ENCODE measurements at regions not wholly inside any gene's neighbourhood (a gene's known extent, or its start where the extent isn't known, plus 50 kb on each side); places are given as distances from the start of the nearest gene placed in this dataset.

GRCh38 chr17:15085890-15086677, 179.0 kb downstream of the PMP22 start:
- TF ChIP-seq CTCF (IDR thresholded peaks at IDR 0.05; ENCODE audit: extremely low read depth, low read depth, low read length), result no peak
- Histone ChIP-seq H3K9me3 (ENCODE audit: low read depth, low read length) (no peaks in the 10 kb centered on the region), H3K27me3 (ENCODE audit: insufficient read depth, low read length) (peaks cover 22% of the 10 kb centered on the region), H4K20me1 (ENCODE audit: insufficient read depth, low read length) (no peaks in the 10 kb centered on the region), H3K36me3 (ENCODE audit: insufficient read depth, low read length) (no peaks in the 10 kb centered on the region), H3K4me1 (ENCODE audit: insufficient read depth, low read length) (no peaks in the 10 kb centered on the region), H3K4me2 (ENCODE audit: insufficient read depth, low read length) (no peak overlapping the region), H3K4me3 (ENCODE audit: insufficient read depth, low read length) (no peak overlapping the region), H3K27ac (ENCODE audit: low read depth, low read length) (no peak overlapping the region), H2AFZ (ENCODE audit: low read length) (no peak overlapping the region), H3K79me2 (ENCODE audit: insufficient read depth, low read length) (no peaks in the 10 kb centered on the region)
- DNase-seq (ENCODE audit: insufficient read length, low spot score, missing footprints), result no peak

GRCh38 chr17:15083225-15083624, 181.9 kb downstream of the PMP22 start:
- Histone ChIP-seq H3K27ac (ENCODE audit: low read depth, low read length) (no peak overlapping the region), H3K36me3 (ENCODE audit: insufficient read depth, low read length) (no peaks in the 10 kb centered on the region), H3K27me3 (ENCODE audit: insufficient read depth, low read length) (peaks cover 22% of the 10 kb centered on the region), H3K79me2 (ENCODE audit: insufficient read depth, low read length) (no peaks in the 10 kb centered on the region), H3K4me2 (ENCODE audit: insufficient read depth, low read length) (no peak overlapping the region), H3K4me1 (ENCODE audit: insufficient read depth, low read length) (no peaks in the 10 kb centered on the region), H4K20me1 (ENCODE audit: insufficient read depth, low read length) (no peaks in the 10 kb centered on the region), H2AFZ (ENCODE audit: low read length) (no peak overlapping the region), H3K4me3 (ENCODE audit: insufficient read depth, low read length) (no peak overlapping the region), H3K9me3 (ENCODE audit: low read depth, low read length) (no peaks in the 10 kb centered on the region)
- peak; percentile 11 for DNase-seq (ENCODE audit: insufficient read length, low spot score, missing footprints)
- TF ChIP-seq CTCF (IDR thresholded peaks at IDR 0.05; ENCODE audit: extremely low read depth, low read depth, low read length), result no peak

GRCh38 chr17:15081008-15081407, 184.1 kb downstream of the PMP22 start:
- no peak for TF ChIP-seq CTCF (IDR thresholded peaks at IDR 0.05; ENCODE audit: extremely low read depth, low read depth, low read length)
- H3K4me1 ChIP-seq (ENCODE audit: insufficient read depth, low read length), result no peaks in the 10 kb centered on the region
- no peak overlapping the region for H3K4me3 ChIP-seq (ENCODE audit: insufficient read depth, low read length)
- no peaks in the 10 kb centered on the region for H3K79me2 ChIP-seq (ENCODE audit: insufficient read depth, low read length)
- no peaks in the 10 kb centered on the region for H3K9me3 ChIP-seq (ENCODE audit: low read depth, low read length)
- H2AFZ ChIP-seq (ENCODE audit: low read length), result no peak overlapping the region
- peaks cover 22% of the 10 kb centered on the region for H3K27me3 ChIP-seq (ENCODE audit: insufficient read depth, low read length)
- DNase-seq (ENCODE audit: insufficient read length, low spot score, missing footprints), result no peak
- H3K27ac ChIP-seq (ENCODE audit: low read depth, low read length), result no peak overlapping the region
- H3K36me3 ChIP-seq (ENCODE audit: insufficient read depth, low read length), result no peaks in the 10 kb centered on the region
- no peak overlapping the region for H3K4me2 ChIP-seq (ENCODE audit: insufficient read depth, low read length)
- H4K20me1 ChIP-seq (ENCODE audit: insufficient read depth, low read length), result no peaks in the 10 kb centered on the region

GRCh38 chr17:15078570-15078969, 186.6 kb downstream of the PMP22 start:
- Histone ChIP-seq H2AFZ (ENCODE audit: low read length) (no peak overlapping the region), H3K27me3 (ENCODE audit: insufficient read depth, low read length) (peaks cover 13% of the 10 kb centered on the region), H3K4me1 (ENCODE audit: insufficient read depth, low read length) (no peaks in the 10 kb centered on the region), H4K20me1 (ENCODE audit: insufficient read depth, low read length) (no peaks in the 10 kb centered on the region), H3K27ac (ENCODE audit: low read depth, low read length) (no peak overlapping the region), H3K9me3 (ENCODE audit: low read depth, low read length) (no peaks in the 10 kb centered on the region), H3K4me2 (ENCODE audit: insufficient read depth, low read length) (no peak overlapping the region), H3K36me3 (ENCODE audit: insufficient read depth, low read length) (no peaks in the 10 kb centered on the region), H3K4me3 (ENCODE audit: insufficient read depth, low read length) (no peak overlapping the region), H3K79me2 (ENCODE audit: insufficient read depth, low read length) (no peaks in the 10 kb centered on the region)
- DNase-seq (ENCODE audit: insufficient read length, low spot score, missing footprints), result no peak
- TF ChIP-seq CTCF (IDR thresholded peaks at IDR 0.05; ENCODE audit: extremely low read depth, low read depth, low read length), result no peak
